ENCODE measurements at regions not wholly inside any gene's neighbourhood (a gene's known extent, or its start where the extent isn't known, plus 50 kb on each side); places are given as distances from the start of the nearest gene placed in this dataset.

DNA sequence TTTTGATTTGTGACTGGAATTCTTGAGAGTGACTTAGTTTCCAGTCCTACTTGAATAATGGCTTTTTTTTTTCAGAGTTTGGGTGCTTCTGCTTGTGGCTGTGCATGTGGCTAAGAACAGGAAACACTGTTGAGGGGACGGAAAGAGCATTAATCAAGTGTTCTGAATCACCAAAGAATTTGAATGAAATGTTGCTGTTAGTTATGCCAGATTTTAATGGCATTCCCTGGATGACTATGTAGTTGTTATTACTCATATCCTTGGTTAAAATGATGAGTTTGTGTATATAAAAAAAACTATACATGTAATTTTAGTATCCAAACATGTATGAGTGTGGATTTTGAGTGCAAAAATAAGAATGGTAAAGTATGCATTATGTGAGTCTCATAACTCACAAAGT is 347.9 kb downstream of the BCAT1 start:
- TF ChIP-seq, protein P1, sequence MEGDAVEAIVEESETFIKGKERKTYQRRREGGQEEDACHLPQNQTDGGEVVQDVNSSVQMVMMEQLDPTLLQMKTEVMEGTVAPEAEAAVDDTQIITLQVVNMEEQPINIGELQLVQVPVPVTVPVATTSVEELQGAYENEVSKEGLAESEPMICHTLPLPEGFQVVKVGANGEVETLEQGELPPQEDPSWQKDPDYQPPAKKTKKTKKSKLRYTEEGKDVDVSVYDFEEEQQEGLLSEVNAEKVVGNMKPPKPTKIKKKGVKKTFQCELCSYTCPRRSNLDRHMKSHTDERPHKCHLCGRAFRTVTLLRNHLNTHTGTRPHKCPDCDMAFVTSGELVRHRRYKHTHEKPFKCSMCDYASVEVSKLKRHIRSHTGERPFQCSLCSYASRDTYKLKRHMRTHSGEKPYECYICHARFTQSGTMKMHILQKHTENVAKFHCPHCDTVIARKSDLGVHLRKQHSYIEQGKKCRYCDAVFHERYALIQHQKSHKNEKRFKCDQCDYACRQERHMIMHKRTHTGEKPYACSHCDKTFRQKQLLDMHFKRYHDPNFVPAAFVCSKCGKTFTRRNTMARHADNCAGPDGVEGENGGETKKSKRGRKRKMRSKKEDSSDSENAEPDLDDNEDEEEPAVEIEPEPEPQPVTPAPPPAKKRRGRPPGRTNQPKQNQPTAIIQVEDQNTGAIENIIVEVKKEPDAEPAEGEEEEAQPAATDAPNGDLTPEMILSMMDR (CRISPR knock-in tag; IDR thresholded peaks at IDR 0.05), result no peak
- TF ChIP-seq MAFK (conservative IDR thresholded peaks at IDR 0.05 in 1 of 2, IDR thresholded peaks at IDR 0.05 in 1 of 2; ENCODE audit: low read length in 2 of 2) (no peak), ZNF274 (CRISPR knock-in tag; IDR thresholded peaks at IDR 0.05) (no peak), ZNF33A (CRISPR knock-in tag; IDR thresholded peaks at IDR 0.05; ENCODE audit: borderline replicate concordance) (no peak), SUZ12 (IDR thresholded peaks at IDR 0.05; ENCODE audit: low read depth, low read length) (no peak)

Measured in HepG2 (cell line).